Osteoblast (primary cell): ENCODE measurements at regions not wholly inside any gene's neighbourhood (a gene's known extent, or its start where the extent isn't known, plus 50 kb on each side); places are given as distances from the start of the nearest gene placed in this dataset.
"Not testable (repeated sequence)": the region's sequence is repeated elsewhere in the genome, so short reads cannot be mapped to it uniquely, and the experiment has no call there.

ENCODE experiments used
- DNase-seq: peaks from one replicate; pipeline ENCODE4 v3.0.0; 2011; ENCODE audit warnings: low spot score, mixed read lengths; ENCODE audit not compliant: insufficient read length; ENCODE audit errors: missing footprints
- H2AFZ ChIP-seq: 2 replicates; pipeline ENCODE4 v1.6.0; 2011; ENCODE audit warnings: mild to moderate bottlenecking, low read length
- H3K27ac ChIP-seq: 2 replicates; pipeline ENCODE4 v1.5.1; 2011; ENCODE audit warnings: mild to moderate bottlenecking, low read depth, low read length, moderate library complexity
- H3K27me3 ChIP-seq: 2 replicates; pipeline ENCODE4 v1.6.0; 2012; ENCODE audit warnings: mild to moderate bottlenecking, control low read depth, inconsistent platforms, low read length, moderate library complexity; ENCODE audit not compliant: insufficient read depth
- H3K36me3 ChIP-seq: 2 replicates; pipeline ENCODE4 v1.5.1; 2011; ENCODE audit warnings: mild to moderate bottlenecking, low read length, control low read depth, moderate library complexity; ENCODE audit not compliant: insufficient read depth
- H3K4me1 ChIP-seq: 2 replicates; pipeline ENCODE4 v1.5.1; 2011; ENCODE audit warnings: mild to moderate bottlenecking, low read length, control low read depth, moderate library complexity; ENCODE audit not compliant: insufficient read depth
- H3K4me2 ChIP-seq: 2 replicates; pipeline ENCODE4 v1.6.0; 2011; ENCODE audit warnings: mild to moderate bottlenecking, low read length; ENCODE audit not compliant: insufficient read depth
- H3K4me3 ChIP-seq: fragments of 200-600 bp; sonication (generic); 3 replicates; pipeline ENCODE4 v1.5.1; 2012; ENCODE audit warnings: mild to moderate bottlenecking, low read length, inconsistent platforms; ENCODE audit not compliant: insufficient read depth
- H3K79me2 ChIP-seq: 2 replicates; pipeline ENCODE4 v1.6.0; 2012; ENCODE audit warnings: mild to moderate bottlenecking, low read length, control low read depth, inconsistent platforms; ENCODE audit not compliant: insufficient read depth
- H3K9me3 ChIP-seq: 2 replicates; pipeline ENCODE4 v1.5.1; 2011; ENCODE audit warnings: low read depth, low read length, control low read depth
- H4K20me1 ChIP-seq: 2 replicates; pipeline ENCODE4 v1.6.0; 2012; ENCODE audit warnings: mild to moderate bottlenecking, low read length, control low read depth; ENCODE audit not compliant: insufficient read depth
- TF ChIP-seq, protein P1 (sequence below): IDR thresholded peaks from 2 replicates; pipeline ENCODE4 v1.5.1; 2011; ENCODE audit warnings: mild to moderate bottlenecking, low read depth, low read length, moderate library complexity; ENCODE audit errors: extremely low read depth

DNA sequence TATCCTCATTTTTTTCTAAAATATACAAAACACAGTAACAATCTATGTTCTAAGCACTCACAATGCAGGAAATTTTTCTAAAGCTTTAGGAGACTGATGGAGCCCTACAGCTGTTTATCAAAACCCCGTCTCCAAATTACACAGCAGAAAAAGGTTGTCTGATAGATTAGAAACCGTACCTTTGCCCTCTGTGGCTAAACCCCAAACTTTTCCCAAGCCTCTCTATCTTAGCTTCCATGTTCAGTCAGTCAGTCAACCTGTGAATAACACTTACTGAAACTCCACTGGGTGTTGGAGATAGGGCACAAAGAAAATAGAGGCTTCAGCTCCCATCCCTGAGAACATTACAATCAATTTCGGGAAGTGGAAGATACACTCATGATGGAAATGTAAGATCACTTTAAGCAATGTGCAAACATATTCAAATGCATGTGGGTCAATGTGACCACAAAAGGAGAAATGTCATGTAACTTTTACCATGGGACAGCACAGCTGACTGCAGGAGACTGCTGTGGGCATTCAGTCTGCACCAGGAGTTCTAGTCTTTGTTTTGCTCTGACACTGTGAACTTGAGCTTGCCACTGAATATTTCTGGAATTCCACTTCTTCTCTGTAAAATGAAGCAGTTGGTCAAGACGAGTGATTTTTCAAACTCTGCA, 279.5 kb upstream of the PIK3R1 start:
- Histone ChIP-seq H3K4me1 (no peaks in the 10 kb centered on the region), H2AFZ (no peak overlapping the region), H3K9me3 (no peaks in the 10 kb centered on the region), H3K27me3 (no peaks in the 10 kb centered on the region), H3K36me3 (no peaks in the 10 kb centered on the region), H3K79me2 (no peaks in the 10 kb centered on the region), H4K20me1 (no peaks in the 10 kb centered on the region), H3K27ac (no peak overlapping the region), H3K4me3 (no peak overlapping the region), H3K4me2 (no peak overlapping the region)
- DNase-seq, result no peak
- TF ChIP-seq, protein P1, sequence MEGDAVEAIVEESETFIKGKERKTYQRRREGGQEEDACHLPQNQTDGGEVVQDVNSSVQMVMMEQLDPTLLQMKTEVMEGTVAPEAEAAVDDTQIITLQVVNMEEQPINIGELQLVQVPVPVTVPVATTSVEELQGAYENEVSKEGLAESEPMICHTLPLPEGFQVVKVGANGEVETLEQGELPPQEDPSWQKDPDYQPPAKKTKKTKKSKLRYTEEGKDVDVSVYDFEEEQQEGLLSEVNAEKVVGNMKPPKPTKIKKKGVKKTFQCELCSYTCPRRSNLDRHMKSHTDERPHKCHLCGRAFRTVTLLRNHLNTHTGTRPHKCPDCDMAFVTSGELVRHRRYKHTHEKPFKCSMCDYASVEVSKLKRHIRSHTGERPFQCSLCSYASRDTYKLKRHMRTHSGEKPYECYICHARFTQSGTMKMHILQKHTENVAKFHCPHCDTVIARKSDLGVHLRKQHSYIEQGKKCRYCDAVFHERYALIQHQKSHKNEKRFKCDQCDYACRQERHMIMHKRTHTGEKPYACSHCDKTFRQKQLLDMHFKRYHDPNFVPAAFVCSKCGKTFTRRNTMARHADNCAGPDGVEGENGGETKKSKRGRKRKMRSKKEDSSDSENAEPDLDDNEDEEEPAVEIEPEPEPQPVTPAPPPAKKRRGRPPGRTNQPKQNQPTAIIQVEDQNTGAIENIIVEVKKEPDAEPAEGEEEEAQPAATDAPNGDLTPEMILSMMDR, result no peak

DNA sequence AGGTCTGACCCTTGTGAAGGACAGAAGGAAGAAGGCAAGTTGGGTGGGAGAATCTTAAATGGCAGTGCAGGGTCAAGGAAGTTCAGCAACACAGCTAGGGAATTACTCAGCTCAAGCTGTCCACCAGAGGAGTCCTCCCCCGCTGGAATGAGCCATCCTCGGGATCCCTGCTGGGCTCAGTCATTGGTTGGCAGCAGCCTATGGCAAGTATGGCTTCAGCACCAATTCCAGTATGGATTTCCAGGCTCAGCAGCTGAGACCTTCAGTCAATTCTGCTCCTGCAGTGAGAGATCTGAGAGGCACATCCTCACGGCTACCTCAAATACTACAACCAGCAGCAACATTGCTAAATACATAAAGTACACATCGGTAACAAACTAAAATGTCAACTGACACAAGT, 280.6 kb upstream of the PIK3R1 start:
- Histone ChIP-seq H3K27ac (no peak overlapping the region), H3K27me3 (no peaks in the 10 kb centered on the region), H3K4me2 (no peak overlapping the region), H3K36me3 (no peaks in the 10 kb centered on the region), H2AFZ (no peak overlapping the region), H3K4me3 (no peak overlapping the region), H3K79me2 (no peaks in the 10 kb centered on the region), H4K20me1 (no peaks in the 10 kb centered on the region), H3K4me1 (no peaks in the 10 kb centered on the region), H3K9me3 (no peaks in the 10 kb centered on the region)
- TF ChIP-seq, protein P1, result no peak
- no peak for DNase-seq

DNA sequence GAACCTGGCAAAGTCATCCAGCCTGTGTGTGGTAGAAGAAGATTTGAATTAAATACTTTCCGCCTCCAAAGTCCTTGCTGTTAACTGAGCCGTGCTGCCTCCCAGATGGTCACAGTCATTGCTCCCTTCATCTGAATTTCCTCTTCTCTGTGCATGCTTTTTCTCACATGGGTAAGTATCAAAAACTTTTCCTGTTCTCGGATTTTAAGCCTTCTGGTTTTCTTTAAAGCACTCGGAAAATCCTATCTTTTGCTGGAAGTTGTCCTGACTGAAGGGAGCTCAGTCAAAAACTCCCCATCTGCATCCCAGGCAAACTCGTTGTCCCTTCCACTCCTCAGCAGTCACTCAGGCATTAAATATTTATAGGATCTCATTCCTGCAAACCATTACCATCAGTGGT, 290.0 kb upstream of the PIK3R1 start:
- H3K27me3 ChIP-seq, result no peaks in the 10 kb centered on the region

DNA sequence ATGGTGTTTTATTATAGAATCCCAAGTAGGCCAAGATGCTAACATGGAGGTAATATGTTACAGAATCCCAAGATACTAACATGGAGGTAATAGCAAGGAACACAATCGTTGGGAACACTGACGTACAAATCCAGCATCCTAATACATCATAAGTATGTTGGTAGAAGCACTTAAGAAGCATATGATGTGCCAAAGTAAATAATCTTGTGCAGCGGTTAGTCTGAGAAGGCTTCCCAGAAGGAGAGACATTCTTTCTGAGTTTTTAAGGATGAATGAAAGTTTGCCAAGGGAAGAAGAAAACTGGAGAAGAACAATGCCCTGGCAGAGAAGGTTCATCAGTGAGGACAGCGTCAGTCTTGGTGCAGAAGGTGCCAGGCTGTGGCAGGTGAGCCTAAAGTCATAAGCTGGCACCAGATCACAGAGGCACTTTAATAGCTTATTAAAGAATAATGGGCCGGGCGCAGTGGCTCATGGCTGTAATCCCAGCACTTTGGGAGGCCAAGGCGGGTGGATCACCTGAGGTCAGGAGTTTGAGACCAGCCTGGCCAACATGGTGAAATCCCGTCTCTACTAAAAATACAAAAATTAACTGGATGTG, 294.5 kb upstream of the PIK3R1 start:
- H3K27ac ChIP-seq, result no peak overlapping the region
- no peaks in the 10 kb centered on the region for H3K36me3 ChIP-seq
- TF ChIP-seq, protein P1, result no peak
- H4K20me1 ChIP-seq, result no peaks in the 10 kb centered on the region
- no peaks in the 10 kb centered on the region for H3K79me2 ChIP-seq
- DNase-seq, result no peak
- no peak overlapping the region for H3K4me2 ChIP-seq
- no peak overlapping the region for H3K4me3 ChIP-seq
- H3K4me1 ChIP-seq, result no peaks in the 10 kb centered on the region
- no peak overlapping the region for H2AFZ ChIP-seq
- no peaks in the 10 kb centered on the region for H3K27me3 ChIP-seq
- H3K9me3 ChIP-seq, result no peaks in the 10 kb centered on the region

More for the DNA sequence above, 290.0 kb upstream of the PIK3R1 start:
- Histone ChIP-seq H3K79me2 (no peaks in the 10 kb centered on the region), H3K36me3 (no peaks in the 10 kb centered on the region), H3K4me2 (no peak overlapping the region), H3K9me3 (no peaks in the 10 kb centered on the region), H2AFZ (no peak overlapping the region), H4K20me1 (no peaks in the 10 kb centered on the region), H3K27ac (no peak overlapping the region), H3K4me3 (no peak overlapping the region), H3K4me1 (no peaks in the 10 kb centered on the region)
- DNase-seq, result no peak
- TF ChIP-seq, protein P1, result no peak

DNA sequence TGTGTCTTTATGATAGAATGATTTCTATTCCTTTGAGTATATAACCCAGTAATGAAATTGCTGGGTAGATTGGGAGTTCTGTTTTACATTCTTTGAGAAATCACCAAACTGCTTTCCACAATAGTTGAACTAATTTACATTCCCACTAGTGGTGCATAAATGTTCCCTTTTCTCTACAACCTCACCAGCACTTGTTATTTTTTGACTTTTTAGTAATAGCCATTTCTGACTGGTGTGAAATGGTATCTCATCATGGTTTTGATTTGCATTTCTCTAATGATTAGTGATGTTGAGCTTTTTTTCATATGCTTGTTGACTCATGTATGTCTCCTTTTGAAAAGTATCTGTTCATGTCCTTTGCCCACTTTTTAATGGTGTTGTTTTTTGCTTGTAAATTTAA, 296.0 kb upstream of the PIK3R1 start:
- H3K79me2 ChIP-seq, H3K9me3 ChIP-seq, H3K4me3 ChIP-seq, H2AFZ ChIP-seq, H3K4me2 ChIP-seq, H3K27me3 ChIP-seq, H4K20me1 ChIP-seq, H3K4me1 ChIP-seq, DNase-seq, H3K27ac ChIP-seq, H3K36me3 ChIP-seq: not testable (repeated sequence)
